ENCODE measurements at regions not wholly inside any gene's neighbourhood (a gene's known extent, or its start where the extent isn't known, plus 50 kb on each side); places are given as distances from the start of the nearest gene placed in this dataset.

- Histone ChIP-seq H3K27me3 (ENCODE audit: insufficient read depth, low read depth, low read length) (no peaks in the 10 kb centered on the region), H3F3A (ENCODE audit: insufficient read depth, low read length, poor library complexity, severe bottlenecking) (no peaks in the 10 kb centered on the region), H3K9me3 (ENCODE audit: low read length) (peaks cover 4% of the 10 kb centered on the region), H3K4me3 (ENCODE audit: low read length) (no peak overlapping the region), H3K9ac (ENCODE audit: low read length) (no peak overlapping the region), H2AFZ (ENCODE audit: low read depth, low read length) (no peak overlapping the region), H3K9me2 (ENCODE audit: insufficient read depth, low read length) (no peaks in the 10 kb centered on the region), H4K20me1 (ENCODE audit: insufficient read depth) (no peaks in the 10 kb centered on the region), H3K36me3 (ENCODE audit: insufficient read depth, low read length) (no peaks in the 10 kb centered on the region), H3K4me2 (ENCODE audit: low read length) (no peak overlapping the region), H3K79me2 (replicated peaks; ENCODE audit: insufficient read depth, low read length) (no peaks in the 10 kb centered on the region), H3K27ac (ENCODE audit: low read length) (no peak overlapping the region)
- TF ChIP-seq REST (IDR thresholded peaks at IDR 0.05; ENCODE audit: borderline replicate concordance) (no peak), MXI1 (conservative IDR thresholded peaks at IDR 0.05; ENCODE audit: poor library complexity, severe bottlenecking) (no peak), EZH2 (IDR thresholded peaks at IDR 0.05; ENCODE audit: borderline replicate concordance, insufficient read depth, low read length, poor library complexity, severe bottlenecking) (no peak), EP300 (conservative IDR thresholded peaks at IDR 0.05; ENCODE audit: poor library complexity, severe bottlenecking) (no peak), CTCF (IDR thresholded peaks at IDR 0.05; ENCODE audit: poor library complexity, severe bottlenecking) (no peak), TAF1 (IDR thresholded peaks at IDR 0.05; ENCODE audit: low read depth) (no peak), SMC3 (conservative IDR thresholded peaks at IDR 0.05; ENCODE audit: poor library complexity) (no peak), POLR2AphosphoS5 (IDR thresholded peaks at IDR 0.05) (no peak), RAD21 (conservative IDR thresholded peaks at IDR 0.05) (no peak)
These were observed 165.5 kb upstream of the DYRK2 start for GRCh38 chr12:67482751-67483661.

- no peak overlapping the region for H3K4me2 ChIP-seq (ENCODE audit: low read length)
- peaks cover 4% of the 10 kb centered on the region for H3K9me3 ChIP-seq (ENCODE audit: low read length)
- no peaks in the 10 kb centered on the region for H3F3A ChIP-seq (ENCODE audit: insufficient read depth, low read length, poor library complexity, severe bottlenecking)
- TF ChIP-seq SMC3 (conservative IDR thresholded peaks at IDR 0.05; ENCODE audit: poor library complexity) (no peak), MXI1 (conservative IDR thresholded peaks at IDR 0.05; ENCODE audit: poor library complexity, severe bottlenecking) (no peak), TAF1 (IDR thresholded peaks at IDR 0.05; ENCODE audit: low read depth) (no peak), EZH2 (IDR thresholded peaks at IDR 0.05; ENCODE audit: borderline replicate concordance, insufficient read depth, low read length, poor library complexity, severe bottlenecking) (no peak), CTCF (IDR thresholded peaks at IDR 0.05; ENCODE audit: poor library complexity, severe bottlenecking) (no peak), RAD21 (conservative IDR thresholded peaks at IDR 0.05) (no peak), POLR2AphosphoS5 (IDR thresholded peaks at IDR 0.05) (no peak), REST (IDR thresholded peaks at IDR 0.05; ENCODE audit: borderline replicate concordance) (no peak), EP300 (conservative IDR thresholded peaks at IDR 0.05; ENCODE audit: poor library complexity, severe bottlenecking) (no peak)
- H3K9ac ChIP-seq (ENCODE audit: low read length) = no peak overlapping the region
- H2AFZ ChIP-seq (ENCODE audit: low read depth, low read length) = no peak overlapping the region
- no peaks in the 10 kb centered on the region for H4K20me1 ChIP-seq (ENCODE audit: insufficient read depth)
- H3K27me3 ChIP-seq (ENCODE audit: insufficient read depth, low read depth, low read length) = no peaks in the 10 kb centered on the region
- H3K4me3 ChIP-seq (ENCODE audit: low read length) = no peak overlapping the region
- H3K27ac ChIP-seq (ENCODE audit: low read length) = no peak overlapping the region
- H3K79me2 ChIP-seq (replicated peaks; ENCODE audit: insufficient read depth, low read length) = no peaks in the 10 kb centered on the region
- no peaks in the 10 kb centered on the region for H3K36me3 ChIP-seq (ENCODE audit: insufficient read depth, low read length)
- H3K9me2 ChIP-seq (ENCODE audit: insufficient read depth, low read length) = no peaks in the 10 kb centered on the region
These were observed 164.5 kb upstream of the DYRK2 start for GRCh38 chr12:67483871-67484554.

Data from neural cell (in vitro differentiated cells).